Hepatocyte (in vitro differentiated cells): ENCODE measurements at regions not wholly inside any gene's neighbourhood (a gene's known extent, or its start where the extent isn't known, plus 50 kb on each side); places are given as distances from the start of the nearest gene placed in this dataset.

ENCODE experiments used
- DNase-seq: peaks from one replicate; pipeline ENCODE4 v3.0.0-alpha.2; 2016; ENCODE audit warnings: low spot score
- H2AFZ ChIP-seq: fragments of 200-600 bp; sonication (generic); 2 replicates; pipeline ENCODE4 v1.6.0; 2016; ENCODE audit warnings: antibody characterized with exemption, mild to moderate bottlenecking
- H3K27ac ChIP-seq: fragments of 200-600 bp; sonication (generic); 2 replicates; pipeline ENCODE4 v1.5.1; 2016; ENCODE audit warnings: mild to moderate bottlenecking
- H3K27me3 ChIP-seq: fragments of 200-600 bp; sonication (generic); 2 replicates; pipeline ENCODE4 v1.6.1; 2016
- H3K36me3 ChIP-seq: fragments of 200-600 bp; sonication (generic); replicated peaks from 2 replicates; pipeline ENCODE4 v1.5.1; 2016; ENCODE audit warnings: low read depth; ENCODE audit not compliant: insufficient read depth
- H3K4me1 ChIP-seq: fragments of 200-600 bp; sonication (generic); 2 replicates; pipeline ENCODE4 v1.5.1; 2016; ENCODE audit warnings: mild to moderate bottlenecking, moderate library complexity; ENCODE audit not compliant: insufficient read depth
- H3K4me2 ChIP-seq: fragments of 200-600 bp; sonication (generic); 2 replicates; pipeline ENCODE4 v1.6.0; 2016
- H3K4me3 ChIP-seq: fragments of 200-600 bp; sonication (generic); 2 replicates; pipeline ENCODE4 v1.5.1; 2016; ENCODE audit warnings: mild to moderate bottlenecking
- H3K79me2 ChIP-seq: fragments of 200-600 bp; sonication (generic); 2 replicates; pipeline ENCODE4 v1.6.0; 2017; ENCODE audit warnings: mild to moderate bottlenecking
- H3K9me2 ChIP-seq: fragments of 200-600 bp; sonication (generic); replicated peaks from 2 replicates; pipeline ENCODE4 v1.6.0; 2017; ENCODE audit warnings: mild to moderate bottlenecking; ENCODE audit not compliant: insufficient read depth
- H3K9me3 ChIP-seq: fragments of 200-600 bp; sonication (generic); 2 replicates; pipeline ENCODE4 v1.5.1; 2016; ENCODE audit warnings: low read depth, mild to moderate bottlenecking
- H4K20me1 ChIP-seq: fragments of 200-600 bp; sonication (generic); 2 replicates; pipeline ENCODE4 v1.6.0; 2016; ENCODE audit warnings: mild to moderate bottlenecking; ENCODE audit not compliant: insufficient read depth, poor library complexity, severe bottlenecking
- EZH2 ChIP-seq: fragments of 200-600 bp; sonication (generic); IDR thresholded peaks from 2 replicates; pipeline ENCODE4 v1.6.1; 2016; ENCODE audit warnings: antibody characterized with exemption, mild to moderate bottlenecking, borderline replicate concordance
- EZH2phosphoT487 ChIP-seq: fragments of 200-600 bp; sonication (generic); IDR thresholded peaks from one replicate; pipeline ENCODE4 v1.6.1; 2018; ENCODE audit warnings: antibody characterized with exemption, mild to moderate bottlenecking, low read depth, moderate library complexity; ENCODE audit not compliant: unreplicated experiment, severe bottlenecking
- WGBS: methylation state at CpG from one replicate; pipeline ENCODE4 v1.1.6; 2016; ENCODE audit warnings: low lambda C conversion rate; ENCODE audit errors: missing lambda C conversion rate; 5-methylcytosine and 5-hydroxymethylcytosine counted together
- TF ChIP-seq, protein P1 (sequence below): fragments of 200-600 bp; sonication (generic); IDR thresholded peaks from 2 replicates; pipeline ENCODE4 v1.5.1; 2016; ENCODE audit warnings: antibody characterized with exemption, mild to moderate bottlenecking; ENCODE audit not compliant: poor library complexity

DNA sequence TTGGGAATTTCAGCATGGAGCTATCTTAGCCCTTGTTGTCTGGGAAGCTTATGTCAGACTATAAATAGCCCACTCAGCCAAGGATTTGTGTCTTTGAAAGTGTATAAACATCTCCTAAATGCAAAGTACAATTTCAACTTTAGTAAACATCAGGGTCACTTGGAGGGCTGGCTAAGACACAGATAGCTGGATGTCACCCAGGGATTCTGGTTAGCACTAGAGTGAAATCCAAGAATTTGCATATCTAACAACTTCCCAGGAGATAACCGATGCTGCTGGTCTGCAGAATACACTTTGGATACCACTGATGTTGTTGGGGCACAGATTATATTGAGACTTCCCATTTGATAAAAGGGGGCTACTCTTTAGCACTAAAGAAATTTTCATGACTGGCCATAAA, 130.9 kb downstream of the PAX1 start:
- Histone ChIP-seq H3K27me3 (no peaks in the 10 kb centered on the region), H3K4me3 (no peak overlapping the region), H3K36me3 (no peaks in the 10 kb centered on the region), H3K9me2 (no peaks in the 10 kb centered on the region), H3K79me2 (no peaks in the 10 kb centered on the region), H4K20me1 (no peaks in the 10 kb centered on the region), H3K9me3 (no peaks in the 10 kb centered on the region), H2AFZ (no peak overlapping the region), H3K4me2 (no peak overlapping the region), H3K4me1 (no peaks in the 10 kb centered on the region), H3K27ac (no peak overlapping the region)
- no peak for DNase-seq
- 44% methylated on average over 1 of the region's 1 CpG for WGBS
- TF ChIP-seq EZH2phosphoT487: no peak
- TF ChIP-seq, protein P1, sequence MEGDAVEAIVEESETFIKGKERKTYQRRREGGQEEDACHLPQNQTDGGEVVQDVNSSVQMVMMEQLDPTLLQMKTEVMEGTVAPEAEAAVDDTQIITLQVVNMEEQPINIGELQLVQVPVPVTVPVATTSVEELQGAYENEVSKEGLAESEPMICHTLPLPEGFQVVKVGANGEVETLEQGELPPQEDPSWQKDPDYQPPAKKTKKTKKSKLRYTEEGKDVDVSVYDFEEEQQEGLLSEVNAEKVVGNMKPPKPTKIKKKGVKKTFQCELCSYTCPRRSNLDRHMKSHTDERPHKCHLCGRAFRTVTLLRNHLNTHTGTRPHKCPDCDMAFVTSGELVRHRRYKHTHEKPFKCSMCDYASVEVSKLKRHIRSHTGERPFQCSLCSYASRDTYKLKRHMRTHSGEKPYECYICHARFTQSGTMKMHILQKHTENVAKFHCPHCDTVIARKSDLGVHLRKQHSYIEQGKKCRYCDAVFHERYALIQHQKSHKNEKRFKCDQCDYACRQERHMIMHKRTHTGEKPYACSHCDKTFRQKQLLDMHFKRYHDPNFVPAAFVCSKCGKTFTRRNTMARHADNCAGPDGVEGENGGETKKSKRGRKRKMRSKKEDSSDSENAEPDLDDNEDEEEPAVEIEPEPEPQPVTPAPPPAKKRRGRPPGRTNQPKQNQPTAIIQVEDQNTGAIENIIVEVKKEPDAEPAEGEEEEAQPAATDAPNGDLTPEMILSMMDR: no peak
- TF ChIP-seq EZH2: no peak

DNA sequence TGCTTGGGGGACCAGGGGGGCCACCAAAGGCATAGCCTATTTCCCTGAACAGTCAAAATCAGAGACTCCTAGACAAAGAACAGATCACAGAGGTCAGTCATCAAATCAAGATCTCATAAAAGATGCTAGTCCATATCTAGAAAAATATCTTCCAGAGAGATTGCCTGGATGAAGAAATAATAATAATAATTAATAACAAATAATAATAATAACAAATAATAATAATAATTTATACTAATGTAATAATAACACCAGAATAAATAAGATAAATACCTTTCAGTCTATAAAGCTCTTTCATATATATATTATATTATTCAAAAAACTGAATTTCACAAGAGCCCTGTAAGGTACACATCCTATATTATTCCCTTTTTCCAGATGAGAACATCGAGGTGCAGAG, 129.6 kb downstream of the PAX1 start:
- Histone ChIP-seq H2AFZ (no peak overlapping the region), H3K4me2 (no peak overlapping the region), H3K4me1 (no peaks in the 10 kb centered on the region), H3K79me2 (no peaks in the 10 kb centered on the region), H3K27ac (no peak overlapping the region), H3K36me3 (no peaks in the 10 kb centered on the region), H3K9me2 (no peaks in the 10 kb centered on the region), H3K4me3 (no peak overlapping the region), H3K9me3 (no peaks in the 10 kb centered on the region), H4K20me1 (no peaks in the 10 kb centered on the region), H3K27me3 (no peaks in the 10 kb centered on the region)
- TF ChIP-seq EZH2phosphoT487: no peak
- TF ChIP-seq, protein P1: no peak
- no peak for TF ChIP-seq EZH2
- no peak for DNase-seq
- 97% methylated on average over 1 of the region's 1 CpG for WGBS

DNA sequence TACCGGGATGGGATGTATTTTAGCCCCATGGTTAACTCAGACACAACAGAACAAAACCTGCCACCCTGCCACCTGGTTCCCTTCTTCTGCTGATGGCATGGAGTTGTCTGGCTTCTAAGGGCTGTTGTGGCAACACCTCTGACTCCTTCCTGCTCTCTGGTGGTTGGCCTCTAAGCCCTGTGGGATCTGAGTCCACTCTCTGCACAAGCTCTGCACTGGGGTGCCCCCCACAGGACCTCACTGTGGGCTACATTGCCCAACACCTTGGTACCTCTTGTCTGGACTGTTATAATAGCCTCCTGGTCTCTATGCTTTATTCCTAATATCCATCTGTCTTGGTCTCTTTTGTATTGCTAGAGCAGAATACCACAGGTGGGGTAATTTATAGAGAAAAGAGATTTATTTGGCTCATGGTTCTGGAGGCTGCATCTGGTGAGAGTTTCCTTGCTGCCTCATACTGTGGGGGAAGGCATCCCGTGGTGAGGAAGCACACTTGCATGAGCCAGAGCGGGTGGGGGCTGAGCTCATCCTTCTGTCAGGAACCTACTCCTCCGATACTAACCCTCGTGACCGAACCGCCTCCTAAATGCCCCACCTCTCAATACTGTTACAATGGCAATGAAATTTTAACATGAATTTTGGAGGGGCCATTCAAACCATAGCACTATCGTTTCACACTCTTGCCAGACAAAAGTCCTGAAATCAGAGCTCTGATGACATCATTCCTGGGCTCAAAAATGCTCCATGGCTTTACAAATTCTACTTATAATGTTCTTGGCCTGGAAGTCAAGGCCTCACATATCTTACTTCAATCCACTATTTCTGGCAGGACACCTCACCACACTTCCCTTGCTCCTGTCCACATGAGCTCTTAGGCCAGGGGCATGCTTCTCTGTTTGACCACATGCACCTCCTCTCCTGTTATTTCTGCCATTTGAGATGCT, 127.2 kb downstream of the PAX1 start:
- H4K20me1 ChIP-seq: no peaks in the 10 kb centered on the region
- H3K4me2 ChIP-seq: no peak overlapping the region
- H3K4me1 ChIP-seq: no peaks in the 10 kb centered on the region
- DNase-seq: no peak
- H3K9me3 ChIP-seq: no peaks in the 10 kb centered on the region
- H2AFZ ChIP-seq: no peak overlapping the region
- no peaks in the 10 kb centered on the region for H3K9me2 ChIP-seq
- H3K27ac ChIP-seq: no peak overlapping the region
- no peaks in the 10 kb centered on the region for H3K36me3 ChIP-seq
- WGBS: 73% methylated on average over 8 of the region's 8 CpGs
- H3K27me3 ChIP-seq: no peaks in the 10 kb centered on the region
- H3K79me2 ChIP-seq: no peaks in the 10 kb centered on the region
- H3K4me3 ChIP-seq: no peak overlapping the region
- TF ChIP-seq EZH2phosphoT487 (no peak), EZH2 (no peak)
- TF ChIP-seq, protein P1: no peak
